Ovary (tissue), 7 donors: ENCODE measurements at regions not wholly inside any gene's neighbourhood (a gene's known extent, or its start where the extent isn't known, plus 50 kb on each side); places are given as distances from the start of the nearest gene placed in this dataset.

ENCODE experiments used
- DNase-seq, 5 donors: peaks; one replicate each; pipeline ENCODE4 v3.0.0-alpha.2; 2019 to 2020
- H3K27ac ChIP-seq, 2 donors: fragments of 200-600 bp; one replicate each; pipeline versions ENCODE4 v1.5.1 to v1.8.0; 2019 to 2022
- H3K27me3 ChIP-seq: fragments of 200-600 bp; one replicate; pipeline ENCODE4 v1.8.0; 2022
- H3K36me3 ChIP-seq: fragments of 200-600 bp; sonication (generic); one replicate; pipeline ENCODE4 v1.5.1; 2019
- H3K4me1 ChIP-seq: one replicate; pipeline ENCODE4 v1.8.1; 2013; ENCODE audit warnings: mild to moderate bottlenecking, moderate library complexity; ENCODE audit not compliant: insufficient read depth
- H3K4me3 ChIP-seq: fragments of 200-600 bp; sonication (generic); one replicate; pipeline ENCODE4 v1.5.1; 2017
- H3K9me3 ChIP-seq, 2 donors: fragments of 200-600 bp in 1 of 2; sonication (generic) in 1 of 2; one replicate each; pipeline versions ENCODE4 v1.5.1 to v1.8.1; 2013 to 2019; ENCODE audit warnings: mild to moderate bottlenecking in 1 of 2, moderate library complexity in 1 of 2
- EP300 ChIP-seq: sonication (generic); formaldehyde crosslinking; IDR thresholded peaks from one replicate; pipeline ENCODE4 v1.6.1; 2017; ENCODE audit warnings: antibody characterized with exemption
- POLR2A ChIP-seq: fragments of 450-650 bp; IDR thresholded peaks from one replicate; pipeline ENCODE4 v1.6.1; 2017; ENCODE audit warnings: antibody characterized with exemption, mild to moderate bottlenecking, moderate library complexity
- WGBS, 3 donors: extraction: QIAGEN DNeasy Blood & Tissue Kit in 1 of 3; methylation state at CpG; one replicate each; pipeline versions ENCODE4 v1.1.5 to v1.1.7; 2013 to 2017; 5-methylcytosine and 5-hydroxymethylcytosine counted together
- intact Hi-C, 4 donors: fragments of 100-400 bp; cut with DNase I; formaldehyde crosslinking; loops; one replicate each; pipeline versions ENCODE4 v1.11.0 to v1.15.1; 2022 to 2023
- TF ChIP-seq, protein P1 (sequence below), 3 donors: fragments of 450-650 bp in 2 of 3; fragments of 200-600 bp in 1 of 3; IDR thresholded peaks; one replicate each; pipeline versions ENCODE4 v1.5.1 to v1.8.0; 2016 to 2022; ENCODE audit warnings: antibody characterized with exemption in 3 of 3, mild to moderate bottlenecking in 1 of 3
- donor health status: DM: no; HTN: no; CAD: no; lungs with moderate emphysema.
- donor health status: DM: no; HTN: no; CAD: no.
- donor health status: Bipolar disorder and iron deficiency.
- donor health status: DM: no; HTN: no; CAD: no.
- donor health status: DM: yes; HTN: yes; CAD: no.

DNA sequence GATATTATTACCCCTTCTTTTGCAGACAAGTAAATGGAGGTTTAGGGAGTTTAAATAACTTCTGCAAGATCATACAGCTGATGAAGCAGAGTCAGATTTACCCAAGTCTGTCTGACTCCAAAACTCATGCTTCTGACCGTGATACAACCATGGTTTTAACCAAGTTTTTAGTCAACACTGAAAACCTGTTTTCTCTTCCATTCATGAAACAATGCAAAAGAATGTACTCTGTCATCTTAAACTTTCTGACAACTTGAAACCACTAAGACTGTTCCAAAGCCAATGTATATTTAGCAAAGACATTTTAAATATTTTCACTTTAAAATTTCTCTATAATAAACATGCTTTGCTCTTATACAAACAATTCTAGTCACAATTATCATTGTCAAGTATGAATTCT is 77.0 kb upstream of the RBMS3 start:
- Histone ChIP-seq H3K27me3 (no peaks in the 10 kb centered on the region), H3K4me3 (no peak overlapping the region), H3K9me3 (no peaks in the 10 kb centered on the region), H3K27ac (no peak overlapping the region), H3K36me3 (no peaks in the 10 kb centered on the region), H3K4me1 (no peaks in the 10 kb centered on the region)
- TF ChIP-seq, protein P1, sequence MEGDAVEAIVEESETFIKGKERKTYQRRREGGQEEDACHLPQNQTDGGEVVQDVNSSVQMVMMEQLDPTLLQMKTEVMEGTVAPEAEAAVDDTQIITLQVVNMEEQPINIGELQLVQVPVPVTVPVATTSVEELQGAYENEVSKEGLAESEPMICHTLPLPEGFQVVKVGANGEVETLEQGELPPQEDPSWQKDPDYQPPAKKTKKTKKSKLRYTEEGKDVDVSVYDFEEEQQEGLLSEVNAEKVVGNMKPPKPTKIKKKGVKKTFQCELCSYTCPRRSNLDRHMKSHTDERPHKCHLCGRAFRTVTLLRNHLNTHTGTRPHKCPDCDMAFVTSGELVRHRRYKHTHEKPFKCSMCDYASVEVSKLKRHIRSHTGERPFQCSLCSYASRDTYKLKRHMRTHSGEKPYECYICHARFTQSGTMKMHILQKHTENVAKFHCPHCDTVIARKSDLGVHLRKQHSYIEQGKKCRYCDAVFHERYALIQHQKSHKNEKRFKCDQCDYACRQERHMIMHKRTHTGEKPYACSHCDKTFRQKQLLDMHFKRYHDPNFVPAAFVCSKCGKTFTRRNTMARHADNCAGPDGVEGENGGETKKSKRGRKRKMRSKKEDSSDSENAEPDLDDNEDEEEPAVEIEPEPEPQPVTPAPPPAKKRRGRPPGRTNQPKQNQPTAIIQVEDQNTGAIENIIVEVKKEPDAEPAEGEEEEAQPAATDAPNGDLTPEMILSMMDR (IDR thresholded peaks at IDR 0.05), result no peak
- TF ChIP-seq EP300 (no peak), POLR2A (no peak)
- 95 to 99% (median 96%) methylated on average over 1 of the region's 1 CpG for WGBS, 3 donors
- no peak for DNase-seq
- intact Hi-C loops, result no loop called here

DNA sequence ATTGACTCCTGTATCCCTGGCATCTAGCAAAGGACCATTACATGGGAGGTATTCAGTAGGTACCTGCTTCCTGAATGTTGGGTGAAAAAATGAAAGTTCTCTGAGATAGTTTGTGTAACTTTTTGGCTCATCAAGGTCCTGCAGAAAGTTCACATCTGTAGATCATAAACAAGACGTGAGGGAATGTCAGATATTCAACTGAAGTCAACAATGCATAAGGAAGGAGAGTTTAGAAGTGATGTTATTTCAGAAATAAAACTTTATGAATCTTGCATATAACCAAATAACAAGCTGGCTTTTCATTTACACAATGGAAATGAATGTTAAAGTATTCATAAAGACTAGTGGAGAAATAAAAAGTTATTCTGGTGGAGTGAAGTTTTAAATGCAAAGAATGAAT is 73.4 kb upstream of the RBMS3 start:
- intact Hi-C loops, result no loop called here
- H3K27ac ChIP-seq, result no peak overlapping the region
- no peak for DNase-seq
- no peaks in the 10 kb centered on the region for H3K36me3 ChIP-seq
- H3K27me3 ChIP-seq, result no peaks in the 10 kb centered on the region
- TF ChIP-seq EP300, result no peak
- TF ChIP-seq, protein P1 (IDR thresholded peaks at IDR 0.05), result no peak
- TF ChIP-seq POLR2A, result no peak
- H3K4me1 ChIP-seq, result no peaks in the 10 kb centered on the region
- H3K9me3 ChIP-seq, result no peaks in the 10 kb centered on the region
- H3K4me3 ChIP-seq, result no peak overlapping the region
- 59 to 86% (median 71%) methylated on average over 1 of the region's 1 CpG for WGBS, 3 donors

DNA sequence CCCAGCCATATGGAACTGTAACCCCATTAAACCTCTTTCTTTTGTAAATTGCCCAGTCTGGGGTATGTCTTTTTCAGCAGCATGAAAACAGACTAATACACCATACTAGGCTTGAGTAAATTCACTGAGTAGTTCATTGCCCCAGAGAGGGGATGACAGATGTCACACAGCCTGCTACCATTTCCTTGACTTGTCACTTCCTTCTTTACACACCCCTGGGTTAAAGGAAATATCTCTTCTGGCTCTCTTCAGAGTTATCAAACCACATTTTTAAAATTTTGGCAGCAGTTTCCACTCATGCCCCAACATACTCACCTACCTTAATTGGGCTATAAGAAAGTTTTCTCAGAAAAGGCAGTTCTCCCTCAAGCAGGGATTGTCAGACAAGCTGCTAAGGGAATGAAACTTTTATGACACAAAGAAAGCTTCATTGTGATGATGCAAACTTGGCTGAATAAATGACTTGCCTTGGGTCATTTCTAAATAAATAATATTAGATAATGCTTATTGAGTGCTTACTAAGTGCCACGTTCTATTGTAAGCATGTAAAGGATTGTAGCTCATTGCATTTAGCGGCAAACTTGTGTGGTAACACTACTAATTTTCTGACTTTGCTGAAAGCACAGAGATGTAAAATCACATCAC is 68.0 kb upstream of the RBMS3 start:
- H3K27me3 ChIP-seq, result no peaks in the 10 kb centered on the region
- H3K4me3 ChIP-seq, result no peak overlapping the region
- no peak overlapping the region for H3K27ac ChIP-seq
- no peak for DNase-seq
- intact Hi-C loops, result no loop called here
- 80 to 95% (median 94%) methylated on average over 2 of the region's 2 CpGs for WGBS, 3 donors
- no peaks in the 10 kb centered on the region for H3K9me3 ChIP-seq
- TF ChIP-seq EP300, result no peak
- TF ChIP-seq, protein P1 (IDR thresholded peaks at IDR 0.05), result no peak
- no peaks in the 10 kb centered on the region for H3K4me1 ChIP-seq
- H3K36me3 ChIP-seq, result no peaks in the 10 kb centered on the region

DNA sequence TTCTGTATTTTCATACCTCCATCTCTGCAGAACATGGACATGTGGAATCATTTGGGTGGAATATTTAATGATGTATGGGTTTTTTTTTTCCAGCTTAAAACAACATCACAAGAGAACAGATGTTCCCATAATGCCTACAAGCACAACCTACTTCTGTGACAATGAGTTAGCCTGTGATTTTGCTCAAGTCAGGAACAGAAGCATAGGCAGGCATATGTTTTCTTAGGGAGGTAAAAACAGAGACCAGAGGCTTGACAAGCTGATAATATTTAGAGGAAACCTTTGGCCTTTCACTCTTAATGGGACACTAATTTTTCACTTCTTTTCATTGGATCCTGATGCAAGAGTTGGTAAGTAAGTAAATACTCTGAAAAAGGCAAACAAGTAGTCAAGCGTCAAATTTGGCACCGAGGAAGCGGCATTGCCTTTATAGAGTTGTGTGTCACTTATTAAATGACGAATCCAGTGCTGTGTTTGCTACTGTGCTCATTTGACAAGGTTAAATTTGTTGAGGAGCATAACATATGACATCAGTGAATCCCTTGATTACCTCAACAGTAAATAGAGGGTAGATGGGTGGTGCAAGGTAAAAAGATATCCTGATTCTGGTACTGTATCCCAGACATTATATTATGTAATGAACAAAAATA is 66.7 kb upstream of the RBMS3 start:
- 94 to 98% (median 97%) methylated on average over 4 of the region's 4 CpGs for WGBS, 3 donors
- DNase-seq, result no peak
- TF ChIP-seq POLR2A (no peak), EP300 (no peak)
- TF ChIP-seq, protein P1 (IDR thresholded peaks at IDR 0.05), result no peak
- Histone ChIP-seq H3K4me3 (no peak overlapping the region), H3K36me3 (no peaks in the 10 kb centered on the region), H3K4me1 (no peaks in the 10 kb centered on the region), H3K27me3 (no peaks in the 10 kb centered on the region), H3K27ac (no peak overlapping the region), H3K9me3 (no peaks in the 10 kb centered on the region)
- intact Hi-C loops, result no loop called here
